ENCODE measurements at regions not wholly inside any gene's neighbourhood (a gene's known extent, or its start where the extent isn't known, plus 50 kb on each side); places are given as distances from the start of the nearest gene placed in this dataset.

DNA sequence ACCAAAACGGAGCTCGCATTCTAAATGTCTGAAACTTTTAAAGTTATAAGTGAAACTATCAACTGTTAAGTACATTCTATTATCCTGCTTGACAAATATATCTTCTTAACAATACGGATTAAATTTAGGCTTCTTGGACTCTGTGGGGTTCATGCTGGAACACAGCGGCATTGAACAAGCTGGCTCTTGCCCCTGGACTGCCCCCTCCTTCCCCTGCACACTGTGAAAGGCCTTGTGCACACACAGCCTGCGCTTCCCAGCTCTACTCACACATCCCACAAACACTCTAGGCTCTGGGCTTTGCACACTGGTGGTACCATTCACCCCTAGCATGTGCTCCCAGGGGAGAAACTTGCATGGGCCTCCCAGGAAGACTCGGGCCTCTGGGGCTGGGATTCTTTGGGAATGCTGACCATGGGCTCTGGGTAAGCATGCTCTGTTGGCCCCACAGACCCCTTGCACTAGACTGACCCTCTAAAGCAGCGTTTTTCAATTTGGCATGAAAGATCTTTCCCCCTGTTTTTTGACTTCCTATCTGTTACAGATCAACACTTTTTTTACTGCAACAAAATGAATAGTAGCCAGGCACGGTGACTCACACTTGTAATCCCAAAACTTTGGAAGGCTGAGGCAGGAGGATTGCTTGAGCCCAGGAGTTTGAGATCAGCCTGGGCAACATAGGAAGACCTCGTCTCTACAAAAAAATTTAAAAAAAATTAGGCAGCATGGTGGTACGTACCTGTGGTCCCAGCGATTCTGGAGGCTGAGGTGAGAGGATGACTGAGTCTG lies 96.2 kb upstream of the CPM start:
- TF ChIP-seq, protein P1, sequence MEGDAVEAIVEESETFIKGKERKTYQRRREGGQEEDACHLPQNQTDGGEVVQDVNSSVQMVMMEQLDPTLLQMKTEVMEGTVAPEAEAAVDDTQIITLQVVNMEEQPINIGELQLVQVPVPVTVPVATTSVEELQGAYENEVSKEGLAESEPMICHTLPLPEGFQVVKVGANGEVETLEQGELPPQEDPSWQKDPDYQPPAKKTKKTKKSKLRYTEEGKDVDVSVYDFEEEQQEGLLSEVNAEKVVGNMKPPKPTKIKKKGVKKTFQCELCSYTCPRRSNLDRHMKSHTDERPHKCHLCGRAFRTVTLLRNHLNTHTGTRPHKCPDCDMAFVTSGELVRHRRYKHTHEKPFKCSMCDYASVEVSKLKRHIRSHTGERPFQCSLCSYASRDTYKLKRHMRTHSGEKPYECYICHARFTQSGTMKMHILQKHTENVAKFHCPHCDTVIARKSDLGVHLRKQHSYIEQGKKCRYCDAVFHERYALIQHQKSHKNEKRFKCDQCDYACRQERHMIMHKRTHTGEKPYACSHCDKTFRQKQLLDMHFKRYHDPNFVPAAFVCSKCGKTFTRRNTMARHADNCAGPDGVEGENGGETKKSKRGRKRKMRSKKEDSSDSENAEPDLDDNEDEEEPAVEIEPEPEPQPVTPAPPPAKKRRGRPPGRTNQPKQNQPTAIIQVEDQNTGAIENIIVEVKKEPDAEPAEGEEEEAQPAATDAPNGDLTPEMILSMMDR (IDR thresholded peaks at IDR 0.05; ENCODE audit: borderline replicate concordance) = no peak
- H3K27me3 ChIP-seq (ENCODE audit: low read depth) = no peaks in the 10 kb centered on the region

DNA sequence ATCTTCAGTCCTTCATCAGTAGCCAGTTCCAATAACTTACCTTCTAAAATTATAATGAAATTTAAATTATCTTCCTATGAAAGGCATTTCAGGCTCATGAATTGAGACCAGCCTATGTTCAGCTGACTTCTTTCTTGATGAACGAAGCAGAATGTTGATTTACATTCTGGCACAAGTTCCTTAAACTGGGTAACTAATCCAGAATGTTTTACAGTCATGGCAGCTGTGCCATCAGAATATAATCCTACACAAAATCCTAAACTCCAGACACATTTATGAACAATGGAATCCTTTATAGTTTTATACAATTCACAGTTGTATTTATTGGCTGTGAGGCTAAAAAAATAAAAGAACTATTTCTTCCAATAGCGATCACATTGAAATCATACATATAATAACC lies 97.3 kb upstream of the CPM start:
- no peaks in the 10 kb centered on the region for H3K9me3 ChIP-seq (replicated peaks)
- DNase-seq = no peak
- no peaks in the 10 kb centered on the region for H3K4me1 ChIP-seq
- TF ChIP-seq, protein P1 (IDR thresholded peaks at IDR 0.05; ENCODE audit: borderline replicate concordance) = no peak
- no peaks in the 10 kb centered on the region for H3K27me3 ChIP-seq (ENCODE audit: low read depth)
- H3K36me3 ChIP-seq = no peaks in the 10 kb centered on the region
- no peak overlapping the region for H3K4me3 ChIP-seq
- intact Hi-C loops (cut with micrococcal nuclease) = no loop called here
- no peak overlapping the region for H3K27ac ChIP-seq (replicated peaks)

More for the DNA sequence above, 96.2 kb upstream of the CPM start:
- no peaks in the 10 kb centered on the region for H3K9me3 ChIP-seq (replicated peaks)
- H3K36me3 ChIP-seq = no peaks in the 10 kb centered on the region
- H3K27ac ChIP-seq (replicated peaks) = no peak overlapping the region
- no peak overlapping the region for H3K4me3 ChIP-seq
- DNase-seq = no peak
- intact Hi-C loops (cut with micrococcal nuclease) = no loop called here
- H3K4me1 ChIP-seq = no peaks in the 10 kb centered on the region

DNA sequence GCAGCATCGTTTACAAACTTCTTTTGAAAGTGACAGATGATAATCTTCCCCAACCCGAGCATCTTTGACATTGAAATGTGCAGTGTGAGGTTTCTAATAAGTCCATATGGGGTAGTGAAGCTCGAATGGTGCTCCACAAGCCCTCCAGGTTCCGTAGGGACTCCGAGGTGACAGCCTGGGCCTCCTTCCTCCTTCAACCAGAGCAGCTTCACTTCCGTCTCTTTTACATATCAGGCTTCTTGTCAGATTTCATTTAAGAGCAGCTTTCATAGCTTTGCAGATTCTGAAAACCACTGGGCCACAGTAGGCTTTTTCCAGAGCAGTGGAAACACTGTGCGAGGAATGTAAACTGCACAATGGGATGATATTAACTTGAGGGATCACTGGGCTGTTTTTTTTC lies 103.6 kb upstream of the CPM start:
- no peaks in the 10 kb centered on the region for H3K4me1 ChIP-seq
- H3K27me3 ChIP-seq (ENCODE audit: low read depth) = no peaks in the 10 kb centered on the region
- no peaks in the 10 kb centered on the region for H3K36me3 ChIP-seq
- no peaks in the 10 kb centered on the region for H3K9me3 ChIP-seq (replicated peaks)
- no peak overlapping the region for H3K4me3 ChIP-seq
- intact Hi-C loops (cut with micrococcal nuclease) = no loop called here
- DNase-seq = no peak
- TF ChIP-seq, protein P1 (IDR thresholded peaks at IDR 0.05; ENCODE audit: borderline replicate concordance) = no peak
- no peak overlapping the region for H3K27ac ChIP-seq (replicated peaks)

DNA sequence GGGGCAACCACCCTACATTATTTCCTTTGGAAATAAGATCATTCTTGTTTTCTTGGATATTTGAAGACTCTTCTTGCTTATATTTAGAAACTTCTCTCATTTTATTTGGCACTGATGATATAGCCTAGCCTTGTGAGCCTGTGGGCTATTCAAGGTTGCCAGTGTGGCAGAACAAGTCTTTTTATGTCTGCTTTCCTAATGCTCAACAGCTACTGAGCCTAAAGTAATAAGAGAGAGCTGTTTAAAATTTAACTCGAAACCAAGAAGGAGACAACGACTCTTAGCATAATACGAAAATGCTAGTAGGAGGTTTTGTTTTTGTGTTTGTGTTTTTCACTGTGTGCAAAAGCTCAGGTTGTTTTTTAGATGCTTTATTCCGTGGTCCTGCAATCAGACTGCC lies 104.0 kb upstream of the CPM start:
- Histone ChIP-seq H3K27ac (replicated peaks) (no peak overlapping the region), H3K4me1 (no peaks in the 10 kb centered on the region), H3K27me3 (ENCODE audit: low read depth) (no peaks in the 10 kb centered on the region), H3K36me3 (no peaks in the 10 kb centered on the region), H3K4me3 (no peak overlapping the region), H3K9me3 (replicated peaks) (no peaks in the 10 kb centered on the region)
- intact Hi-C loops (cut with micrococcal nuclease) = no loop called here
- TF ChIP-seq, protein P1 (IDR thresholded peaks at IDR 0.05; ENCODE audit: borderline replicate concordance) = no peak
- DNase-seq = no peak

DNA sequence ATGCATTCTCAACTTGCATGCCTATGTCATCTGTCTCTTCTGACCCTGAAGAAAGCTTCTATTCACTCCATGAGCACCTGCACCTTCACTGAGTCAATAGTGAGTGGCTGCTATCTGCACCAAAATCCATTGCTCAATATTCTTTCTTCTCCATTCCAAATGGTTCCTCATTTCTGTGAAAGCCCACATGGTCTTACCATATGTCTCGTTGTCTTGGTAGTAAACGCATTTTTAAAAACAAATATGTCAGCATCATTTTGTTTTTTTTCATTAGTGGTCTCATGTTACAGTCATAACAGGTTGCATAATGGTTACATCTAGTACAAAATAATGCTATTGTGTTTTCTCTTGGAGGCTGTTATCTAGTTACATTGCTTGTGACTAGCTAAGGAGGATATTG lies 106.9 kb upstream of the CPM start:
- no peaks in the 10 kb centered on the region for H3K9me3 ChIP-seq (replicated peaks)
- TF ChIP-seq, protein P1 (IDR thresholded peaks at IDR 0.05; ENCODE audit: borderline replicate concordance) = no peak
- no peak overlapping the region for H3K27ac ChIP-seq (replicated peaks)
- DNase-seq = no peak
- no peaks in the 10 kb centered on the region for H3K36me3 ChIP-seq
- intact Hi-C loops (cut with micrococcal nuclease) = no loop called here
- no peak overlapping the region for H3K4me3 ChIP-seq
- H3K4me1 ChIP-seq = no peaks in the 10 kb centered on the region
- no peaks in the 10 kb centered on the region for H3K27me3 ChIP-seq (ENCODE audit: low read depth)
